ENCODE measurements at regions not wholly inside any gene's neighbourhood (a gene's known extent, or its start where the extent isn't known, plus 50 kb on each side); places are given as distances from the start of the nearest gene placed in this dataset.
"Not testable (repeated sequence)": the region's sequence is repeated elsewhere in the genome, so short reads cannot be mapped to it uniquely, and the experiment has no call there.

GRCh38 chr2:49403637-49404036 is 249.3 kb upstream of the FSHR start:
- in situ Hi-C loops (cut with HindIII; ENCODE audit: low pct_ligation_motif_present, low pct_unique_long_range_greater_than_20kb, low sequenced_read_pairs) = no loop called here
- DNase-seq = no peak

DNA sequence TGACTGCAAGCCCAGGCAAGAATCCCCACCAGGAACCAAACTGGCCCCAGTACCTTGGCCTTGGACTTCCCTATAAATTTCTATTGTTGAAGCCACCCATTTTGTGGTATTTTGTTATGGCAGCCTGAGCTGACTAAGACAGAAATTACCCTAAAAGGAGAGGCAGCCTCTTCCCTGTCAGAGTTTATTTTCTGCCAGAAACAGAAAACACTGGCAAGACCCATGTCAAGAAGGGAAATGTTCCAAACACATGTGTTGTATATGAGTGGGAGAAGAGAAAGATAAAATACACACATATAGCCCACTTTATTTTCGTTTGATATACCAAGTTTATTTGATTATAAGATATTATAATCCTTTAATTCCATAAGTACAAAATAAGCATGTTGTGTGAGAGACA is 225.1 kb upstream of the FSHR start:
- in situ Hi-C loops (cut with HindIII; ENCODE audit: low pct_ligation_motif_present, low pct_unique_long_range_greater_than_20kb, low sequenced_read_pairs) = no loop called here
- no peak for DNase-seq

- no peak for DNase-seq
- in situ Hi-C loops (cut with HindIII; ENCODE audit: low pct_ligation_motif_present, low pct_unique_long_range_greater_than_20kb, low sequenced_read_pairs) = no loop called here
Observed at GRCh38 chr2:49371128-49371701, 216.9 kb upstream of the FSHR start.

- DNase-seq = no peak
Observed at GRCh38 chr2:49369650-49370049, 215.3 kb upstream of the FSHR start.

GRCh38 chr2:49369101-49369500 is 214.8 kb upstream of the FSHR start:
- in situ Hi-C loops (cut with HindIII; ENCODE audit: low pct_ligation_motif_present, low pct_unique_long_range_greater_than_20kb, low sequenced_read_pairs) = no loop called here
- DNase-seq = no peak

More at GRCh38 chr2:49369650-49370049, 215.3 kb upstream of the FSHR start:
- in situ Hi-C loops (cut with HindIII; ENCODE audit: low pct_ligation_motif_present, low pct_unique_long_range_greater_than_20kb, low sequenced_read_pairs) = no loop called here

DNA sequence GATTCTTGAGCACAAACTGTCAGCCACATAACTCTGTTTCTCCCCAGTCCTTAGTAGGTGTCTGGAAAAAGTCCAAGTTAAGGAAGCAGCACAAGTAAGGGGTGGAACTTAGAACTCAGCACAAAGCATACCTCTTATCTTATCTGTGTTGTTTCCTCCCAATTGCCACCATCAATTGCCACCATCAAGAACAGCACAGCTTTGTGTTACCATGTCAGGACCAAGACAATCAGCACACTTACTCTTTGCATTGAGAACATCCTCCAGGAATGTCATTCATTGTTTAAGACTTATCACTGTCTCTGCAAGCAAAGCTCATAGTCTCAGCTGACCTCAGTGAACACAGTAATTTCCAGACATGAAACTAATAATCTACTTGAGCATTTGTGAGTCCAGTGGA is 212.7 kb upstream of the FSHR start:
- DNase-seq = no peak
- in situ Hi-C loops (cut with HindIII; ENCODE audit: low pct_ligation_motif_present, low pct_unique_long_range_greater_than_20kb, low sequenced_read_pairs) = no loop called here

DNA sequence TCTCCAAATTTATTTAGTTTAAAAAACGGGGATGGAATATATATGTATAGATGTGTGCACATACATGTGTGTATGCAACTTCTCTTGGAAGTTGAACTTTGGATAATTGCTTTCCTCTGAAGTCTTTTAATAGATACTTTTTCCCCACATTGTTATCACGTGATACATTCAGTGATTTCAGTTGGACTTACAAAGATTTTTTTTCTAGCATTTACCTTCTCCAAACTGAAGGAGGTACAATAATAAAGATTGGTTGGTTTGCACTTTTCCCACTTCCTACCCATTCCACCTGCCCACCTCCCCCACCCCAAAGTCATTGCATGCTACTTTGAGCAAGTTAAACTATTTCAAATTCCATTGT is 206.1 kb upstream of the FSHR start:
- DNase-seq = no peak
- in situ Hi-C loops (cut with HindIII; ENCODE audit: low pct_ligation_motif_present, low pct_unique_long_range_greater_than_20kb, low sequenced_read_pairs) = no loop called here

- in situ Hi-C loops (cut with HindIII; ENCODE audit: low pct_ligation_motif_present, low pct_unique_long_range_greater_than_20kb, low sequenced_read_pairs) = no loop called here
- DNase-seq = no peak
Observed at GRCh38 chr2:49359721-49360406, 205.5 kb upstream of the FSHR start.

GRCh38 chr2:49355611-49356010 is 201.3 kb upstream of the FSHR start:
- DNase-seq = no peak
- in situ Hi-C loops (cut with HindIII; ENCODE audit: low pct_ligation_motif_present, low pct_unique_long_range_greater_than_20kb, low sequenced_read_pairs) = no loop called here

DNA sequence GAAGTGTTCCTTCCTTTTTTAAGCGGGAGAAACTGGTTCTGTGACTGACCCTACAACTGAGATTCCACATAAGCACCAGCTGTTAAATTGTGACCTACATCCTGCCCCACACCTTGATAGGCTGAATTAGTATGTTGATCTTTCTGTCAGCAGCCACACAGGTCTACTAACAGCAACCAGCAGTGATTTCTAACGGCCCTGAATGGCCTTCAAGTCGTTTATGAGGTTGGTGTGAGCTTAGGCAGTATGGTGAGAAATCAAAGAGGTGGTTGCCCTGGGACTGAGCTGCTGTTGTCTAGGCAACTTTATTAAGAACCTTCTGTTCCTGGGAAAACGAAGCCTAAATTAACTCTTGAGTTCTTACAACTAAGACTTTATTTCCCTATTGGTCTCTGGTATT is 197.2 kb upstream of the FSHR start:
- no peak for DNase-seq
- in situ Hi-C loops (cut with HindIII; ENCODE audit: low pct_ligation_motif_present, low pct_unique_long_range_greater_than_20kb, low sequenced_read_pairs) = no loop called here

DNA sequence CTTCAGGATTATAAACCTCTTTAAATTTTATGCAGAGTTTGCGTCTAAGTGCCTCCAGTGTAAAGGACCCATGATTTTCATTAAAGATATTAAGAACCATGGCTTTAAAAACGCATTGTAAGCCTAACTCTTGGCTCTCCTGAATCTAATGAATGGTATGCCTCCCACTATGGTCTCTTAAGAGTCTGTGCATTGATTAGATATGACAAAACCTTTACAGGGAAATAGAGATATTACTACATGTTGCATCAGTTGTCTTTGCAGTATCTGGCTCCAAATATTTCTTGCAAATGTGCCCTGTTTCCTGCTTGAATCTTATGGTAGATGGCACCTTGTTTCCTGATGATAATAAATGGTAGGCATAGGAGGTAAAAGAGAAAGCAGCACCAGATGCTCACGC is 189.3 kb upstream of the FSHR start:
- DNase-seq = no peak
- in situ Hi-C loops (cut with HindIII; ENCODE audit: low pct_ligation_motif_present, low pct_unique_long_range_greater_than_20kb, low sequenced_read_pairs) = no loop called here

- in situ Hi-C loops (cut with HindIII; ENCODE audit: low pct_ligation_motif_present, low pct_unique_long_range_greater_than_20kb, low sequenced_read_pairs) = no loop called here
Observed at GRCh38 chr2:49342156-49342555, 187.8 kb upstream of the FSHR start.

DNA sequence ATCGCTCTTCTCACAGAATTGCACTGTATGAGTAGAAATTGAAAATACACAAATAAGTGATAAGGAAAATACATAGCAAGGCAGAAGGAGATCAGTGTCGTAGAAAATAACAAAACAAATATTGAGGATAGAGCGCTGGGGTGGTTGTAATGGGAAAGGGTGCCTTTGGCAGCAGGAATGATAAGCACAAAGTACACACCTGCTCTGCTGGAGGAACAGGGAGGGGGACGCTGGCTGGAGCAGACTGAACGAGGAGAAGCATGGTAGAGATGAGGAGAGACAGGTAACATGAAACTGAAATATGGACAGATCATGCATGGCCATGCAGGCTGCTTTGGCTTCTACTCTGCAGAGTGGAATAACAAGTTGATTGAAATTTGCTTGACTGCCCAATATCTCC is 181.2 kb upstream of the FSHR start:
- in situ Hi-C loops (cut with HindIII; ENCODE audit: low pct_ligation_motif_present, low pct_unique_long_range_greater_than_20kb, low sequenced_read_pairs) = no loop called here
- no peak for DNase-seq

More at GRCh38 chr2:49342156-49342555, 187.8 kb upstream of the FSHR start:
- no peak for DNase-seq

GRCh38 chr2:49332415-49332814 is 178.1 kb upstream of the FSHR start:
- no peak for DNase-seq
- in situ Hi-C loops (cut with HindIII; ENCODE audit: low pct_ligation_motif_present, low pct_unique_long_range_greater_than_20kb, low sequenced_read_pairs) = no loop called here

- DNase-seq = no peak
- in situ Hi-C loops (cut with HindIII; ENCODE audit: low pct_ligation_motif_present, low pct_unique_long_range_greater_than_20kb, low sequenced_read_pairs) = no loop called here
Observed at GRCh38 chr2:49318531-49318930, 164.2 kb upstream of the FSHR start.

GRCh38 chr2:49309461-49309860 is 155.1 kb upstream of the FSHR start:
- in situ Hi-C loops (cut with HindIII; ENCODE audit: low pct_ligation_motif_present, low pct_unique_long_range_greater_than_20kb, low sequenced_read_pairs) = no loop called here

DNA sequence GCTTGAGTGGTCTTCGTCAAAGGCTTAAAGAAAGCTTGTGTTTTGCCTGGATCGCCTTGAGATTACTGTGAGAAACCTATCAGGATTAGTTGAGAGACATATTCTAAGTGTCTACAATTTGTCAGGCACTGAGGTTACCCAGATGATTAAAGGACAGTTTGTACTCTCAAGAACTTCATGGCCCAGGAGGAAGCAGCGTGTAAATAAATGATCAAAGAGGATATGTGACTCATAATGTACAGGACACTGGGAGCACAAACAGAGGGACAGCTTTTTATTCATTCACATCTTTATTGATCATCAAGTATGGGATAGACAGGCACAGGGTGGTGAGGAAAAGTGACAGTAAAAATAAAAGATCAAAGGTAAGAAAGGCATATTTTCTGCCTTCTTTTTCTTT is 152.6 kb upstream of the FSHR start:
- in situ Hi-C loops (cut with HindIII; ENCODE audit: low pct_ligation_motif_present, low pct_unique_long_range_greater_than_20kb, low sequenced_read_pairs) = no loop called here
- DNase-seq = no peak

More at GRCh38 chr2:49309461-49309860, 155.1 kb upstream of the FSHR start:
- no peak for DNase-seq

- in situ Hi-C loops (cut with HindIII; ENCODE audit: low pct_ligation_motif_present, low pct_unique_long_range_greater_than_20kb, low sequenced_read_pairs); DNase-seq: not testable (repeated sequence)
Observed at GRCh38 chr2:49298693-49299092, 144.4 kb upstream of the FSHR start.

DNA sequence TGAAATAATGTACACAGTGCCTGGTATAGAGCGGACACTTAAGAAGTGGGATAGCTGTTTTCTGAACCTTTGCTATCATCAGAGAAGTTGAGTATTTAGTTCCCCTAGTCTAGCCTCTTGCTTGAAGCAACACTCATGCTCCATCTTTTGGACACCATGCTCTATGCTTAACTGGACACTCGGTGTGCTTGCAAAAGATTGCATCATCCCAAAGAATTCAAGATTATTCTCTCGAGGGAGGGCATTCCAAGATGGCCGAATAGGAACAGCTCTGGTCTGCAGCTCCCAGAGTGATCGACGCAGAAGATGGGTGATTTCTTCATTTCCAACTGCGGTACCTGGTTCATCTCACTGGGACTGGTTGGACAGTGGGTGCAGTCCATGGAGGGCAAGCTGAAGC is 143.9 kb upstream of the FSHR start:
- in situ Hi-C loops (cut with HindIII; ENCODE audit: low pct_ligation_motif_present, low pct_unique_long_range_greater_than_20kb, low sequenced_read_pairs) = no loop called here
- DNase-seq = no peak

DNA sequence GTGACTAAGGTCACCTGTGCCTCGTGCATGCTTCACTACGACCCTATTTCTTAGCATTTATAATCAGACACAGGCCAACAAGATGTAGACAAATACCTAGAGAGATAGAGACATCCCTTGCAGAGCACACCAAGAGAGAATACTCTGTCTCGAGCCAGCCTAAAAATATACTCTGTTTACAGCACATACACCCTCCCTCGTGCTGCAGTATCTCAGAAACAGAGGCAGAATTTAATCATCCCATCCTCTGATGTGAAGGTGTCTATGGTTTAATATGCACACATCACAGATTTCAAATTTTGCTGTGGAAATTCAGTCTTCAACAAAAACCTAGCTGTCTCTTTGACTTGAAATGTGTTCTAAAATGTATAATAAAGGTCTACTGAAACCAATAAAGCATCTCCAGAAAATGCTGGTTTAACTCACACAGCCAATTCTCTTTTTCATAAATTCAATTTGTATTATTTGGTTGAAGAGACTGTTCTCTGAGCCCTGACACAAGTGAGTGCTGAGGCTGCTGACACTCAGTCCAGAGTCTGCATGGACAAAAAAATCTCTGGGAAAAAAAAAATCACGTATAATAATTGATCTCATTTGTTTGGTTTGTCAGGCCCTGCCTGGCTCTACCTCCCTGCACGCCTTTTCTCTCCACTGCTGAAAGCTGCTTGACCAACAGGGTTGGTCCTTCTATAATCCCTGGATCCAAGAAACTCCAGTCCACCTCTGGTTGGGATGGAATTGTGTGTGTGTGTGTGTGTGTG is 142.0 kb upstream of the FSHR start:
- in situ Hi-C loops (cut with HindIII; ENCODE audit: low pct_ligation_motif_present, low pct_unique_long_range_greater_than_20kb, low sequenced_read_pairs) = no loop called here
- no peak for DNase-seq

Data from ACHN (cell line).